Skeletal muscle satellite cell (primary cell): ENCODE measurements at regions not wholly inside any gene's neighbourhood (a gene's known extent, or its start where the extent isn't known, plus 50 kb on each side); places are given as distances from the start of the nearest gene placed in this dataset.

Source experiments
- H3K27me3 ChIP-seq: 2 replicates; pipeline ENCODE4 v1.7.0; 2013; ENCODE audit warnings: low read length; ENCODE audit not compliant: control insufficient read depth, insufficient read depth
- H3K36me3 ChIP-seq: 2 replicates; pipeline ENCODE4 v1.7.0; 2013; ENCODE audit warnings: mild to moderate bottlenecking, control low read depth, low read length; ENCODE audit not compliant: insufficient read depth
- H3K4me1 ChIP-seq: 2 replicates; pipeline ENCODE4 v1.7.0; 2013; ENCODE audit warnings: low read length; ENCODE audit not compliant: control insufficient read depth, insufficient read depth
- H3K4me2 ChIP-seq: 2 replicates; pipeline ENCODE4 v1.7.0; 2013; ENCODE audit warnings: mild to moderate bottlenecking, low read length
- H3K4me3 ChIP-seq: 2 replicates; pipeline ENCODE4 v1.7.0; 2013; ENCODE audit warnings: low read length
- H3K9ac ChIP-seq: 2 replicates; pipeline ENCODE4 v1.7.0; 2013; ENCODE audit warnings: mild to moderate bottlenecking, low read depth, low read length, moderate library complexity
- H3K9me3 ChIP-seq: replicated peaks from 2 replicates; pipeline ENCODE4 v1.7.0; 2013; ENCODE audit warnings: mild to moderate bottlenecking, control low read depth, low read length

GRCh38 chr9:744046-744712, 97.3 kb upstream of the DMRT1 start:
- Histone ChIP-seq H3K4me1 (peaks cover 26% of the 10 kb centered on the region), H3K4me2 (no peak overlapping the region), H3K4me3 (no peak overlapping the region), H3K27me3 (no peaks in the 10 kb centered on the region), H3K9ac (no peak overlapping the region), H3K9me3 (no peaks in the 10 kb centered on the region), H3K36me3 (peaks cover 68% of the 10 kb centered on the region)

- H3K36me3 ChIP-seq: peaks cover 62% of the 10 kb centered on the region
- H3K9me3 ChIP-seq: no peaks in the 10 kb centered on the region
- peaks cover 28% of the 10 kb centered on the region for H3K4me1 ChIP-seq
- no peak overlapping the region for H3K9ac ChIP-seq
- no peak overlapping the region for H3K4me2 ChIP-seq
- H3K27me3 ChIP-seq: no peaks in the 10 kb centered on the region
- no peak overlapping the region for H3K4me3 ChIP-seq
Measured at GRCh38 chr9:744790-745484, 96.6 kb upstream of the DMRT1 start.

DNA sequence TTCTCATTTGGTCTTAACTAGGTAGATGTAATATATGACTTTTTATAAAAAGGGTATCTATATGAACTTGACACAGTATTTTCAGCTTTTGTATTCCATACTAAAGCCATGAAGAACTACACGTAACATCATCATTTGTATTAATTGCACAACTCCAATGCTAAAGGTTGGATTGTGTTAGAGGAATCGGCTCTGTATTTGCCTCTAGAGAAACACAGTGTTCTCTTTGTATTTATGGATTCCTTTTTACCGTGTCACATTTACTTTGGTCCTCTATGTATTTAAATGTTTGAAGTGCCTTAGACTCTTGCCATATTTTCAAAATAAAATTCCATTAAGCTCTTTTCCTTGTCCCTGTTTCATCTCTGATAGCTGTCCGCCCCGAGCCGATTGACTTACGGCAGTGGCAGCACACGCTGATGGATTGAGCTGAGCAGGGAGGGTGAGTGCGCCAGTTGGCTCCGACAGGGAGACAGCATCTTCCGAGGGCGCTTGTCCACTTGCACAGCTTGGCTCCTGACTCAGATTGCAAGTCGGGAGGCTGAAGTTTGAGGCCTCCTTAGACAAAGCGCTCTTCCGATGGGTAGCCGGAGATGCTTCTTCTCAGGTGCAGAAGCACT, 95.6 kb upstream of the DMRT1 start:
- Histone ChIP-seq H3K9ac (no peak overlapping the region), H3K4me2 (no peak overlapping the region), H3K4me3 (no peak overlapping the region), H3K27me3 (no peaks in the 10 kb centered on the region), H3K4me1 (peaks cover 37% of the 10 kb centered on the region), H3K36me3 (peaks cover 53% of the 10 kb centered on the region), H3K9me3 (no peaks in the 10 kb centered on the region)

DNA sequence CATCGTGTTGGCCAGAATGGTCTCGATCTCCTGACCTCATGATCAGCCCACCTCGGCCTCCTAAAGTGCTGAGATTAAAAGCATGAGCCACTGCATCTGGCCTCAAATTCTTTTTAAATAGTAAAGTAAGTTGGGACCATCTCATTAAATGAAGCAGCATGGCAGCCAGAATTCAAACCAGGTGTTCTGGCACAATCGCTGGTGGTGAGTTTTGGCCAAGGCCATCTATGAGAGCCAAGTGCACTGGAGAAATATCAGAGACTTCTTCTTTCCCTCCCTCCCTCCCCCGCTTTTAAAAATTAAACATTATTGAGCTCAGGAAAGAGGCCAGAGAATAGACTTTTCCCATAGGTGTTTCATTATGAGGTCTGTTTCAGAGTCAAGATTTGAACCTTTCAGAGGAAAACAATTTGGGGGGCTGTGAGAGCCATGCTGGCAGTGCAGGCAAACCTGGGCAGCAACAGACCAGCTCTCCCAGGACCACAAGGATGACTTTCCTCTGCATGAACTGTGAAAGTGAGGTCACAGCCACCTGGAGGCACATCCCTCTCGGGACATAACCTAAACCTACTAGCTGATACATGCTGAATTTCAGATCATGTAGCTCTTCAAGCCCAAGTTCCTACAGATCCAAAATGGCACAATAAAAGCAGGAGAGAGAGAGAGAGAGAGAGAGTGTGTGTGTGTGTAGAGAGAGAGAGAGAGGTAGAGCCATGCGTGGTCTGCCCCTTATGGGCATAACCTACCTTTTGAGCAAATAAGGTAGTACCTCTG, 94.6 kb upstream of the DMRT1 start:
- no peak overlapping the region for H3K4me2 ChIP-seq
- H3K9me3 ChIP-seq: no peaks in the 10 kb centered on the region
- no peaks in the 10 kb centered on the region for H3K27me3 ChIP-seq
- H3K4me1 ChIP-seq: peaks cover 47% of the 10 kb centered on the region
- H3K9ac ChIP-seq: no peak overlapping the region
- H3K4me3 ChIP-seq: no peak overlapping the region
- H3K36me3 ChIP-seq: peaks cover 46% of the 10 kb centered on the region

DNA sequence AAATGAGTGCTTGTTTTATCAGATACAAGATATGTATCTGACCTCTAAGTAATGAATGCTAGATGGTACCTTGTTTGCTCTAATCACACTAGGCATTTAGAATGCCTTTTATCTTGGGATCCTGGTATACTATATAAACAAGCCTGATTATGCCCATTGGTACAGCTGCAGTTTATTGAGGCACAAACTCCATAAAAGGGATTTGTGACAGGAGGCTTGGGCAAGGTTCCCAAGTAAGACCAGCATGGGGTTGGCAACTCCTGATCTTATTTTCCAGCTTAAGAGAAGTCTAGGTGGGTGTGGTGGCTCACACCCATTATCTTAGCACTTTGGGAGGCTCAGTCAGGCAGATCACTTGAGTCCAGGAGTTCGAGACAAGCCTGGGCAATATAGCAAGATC, 93.9 kb upstream of the DMRT1 start:
- peaks cover 51% of the 10 kb centered on the region for H3K4me1 ChIP-seq
- H3K4me2 ChIP-seq: no peak overlapping the region
- no peak overlapping the region for H3K9ac ChIP-seq
- H3K9me3 ChIP-seq: no peaks in the 10 kb centered on the region
- H3K4me3 ChIP-seq: no peak overlapping the region
- H3K36me3 ChIP-seq: peaks cover 39% of the 10 kb centered on the region
- H3K27me3 ChIP-seq: no peaks in the 10 kb centered on the region

DNA sequence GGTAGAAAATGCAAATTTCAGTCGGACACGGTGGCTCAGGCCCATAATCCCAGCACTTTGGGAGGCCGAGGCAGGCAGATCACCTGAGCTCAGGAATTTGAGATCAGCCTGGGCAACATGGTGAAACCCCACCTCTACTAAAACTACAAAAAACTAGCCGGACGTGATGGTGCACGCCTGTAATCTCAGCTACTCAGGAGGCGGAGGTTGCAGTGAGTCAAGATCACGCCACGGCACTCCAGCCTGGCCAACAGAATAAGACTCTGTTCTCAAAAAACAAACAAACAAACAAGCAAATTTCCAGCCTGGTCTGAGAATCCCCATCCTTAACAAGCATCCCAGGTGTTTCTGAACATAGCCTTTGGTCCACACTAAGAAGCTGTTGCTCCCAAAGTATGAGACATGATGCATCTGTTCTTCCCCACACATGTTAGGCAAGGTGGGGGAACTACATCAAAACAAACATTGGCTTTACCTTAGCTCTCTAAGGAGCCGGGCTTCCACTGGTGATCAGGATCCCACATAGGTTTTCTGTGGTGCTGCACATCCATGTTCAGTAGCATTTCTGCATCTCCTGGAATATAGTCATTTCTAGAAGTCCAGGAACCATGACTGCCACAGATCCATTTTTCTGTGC, 92.5 kb upstream of the DMRT1 start:
- H3K9ac ChIP-seq: peak overlapping the region; percentile 48
- peaks cover 53% of the 10 kb centered on the region for H3K4me1 ChIP-seq
- no peaks in the 10 kb centered on the region for H3K27me3 ChIP-seq
- peaks cover 30% of the 10 kb centered on the region for H3K36me3 ChIP-seq
- H3K4me2 ChIP-seq: peak overlapping the region; percentile 5
- H3K9me3 ChIP-seq: no peaks in the 10 kb centered on the region
- H3K4me3 ChIP-seq: no peak overlapping the region

DNA sequence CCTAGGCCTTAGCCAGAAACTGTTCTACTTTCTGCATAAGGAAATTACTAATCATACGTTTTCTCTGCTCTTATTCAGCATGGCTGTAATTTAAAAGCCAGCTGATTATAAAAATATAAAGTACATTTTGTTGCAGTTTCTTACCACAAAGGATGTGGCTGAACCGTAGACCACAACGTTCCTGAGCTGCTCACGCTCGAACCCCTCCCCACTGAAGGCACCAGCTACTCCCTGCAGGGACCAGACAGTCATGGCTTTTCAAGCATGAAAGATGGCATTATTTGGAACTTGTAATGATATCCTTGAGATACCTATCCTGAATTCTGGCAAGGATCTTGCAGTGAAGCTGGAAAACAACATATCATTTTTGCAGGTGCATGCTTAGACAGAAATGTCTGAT, 91.8 kb upstream of the DMRT1 start:
- Histone ChIP-seq H3K36me3 (peaks cover 23% of the 10 kb centered on the region), H3K4me2 (peak overlapping the region; percentile 23), H3K27me3 (no peaks in the 10 kb centered on the region), H3K4me3 (no peak overlapping the region), H3K4me1 (peaks cover 49% of the 10 kb centered on the region), H3K9me3 (no peaks in the 10 kb centered on the region), H3K9ac (peak overlapping the region; percentile 48)

DNA sequence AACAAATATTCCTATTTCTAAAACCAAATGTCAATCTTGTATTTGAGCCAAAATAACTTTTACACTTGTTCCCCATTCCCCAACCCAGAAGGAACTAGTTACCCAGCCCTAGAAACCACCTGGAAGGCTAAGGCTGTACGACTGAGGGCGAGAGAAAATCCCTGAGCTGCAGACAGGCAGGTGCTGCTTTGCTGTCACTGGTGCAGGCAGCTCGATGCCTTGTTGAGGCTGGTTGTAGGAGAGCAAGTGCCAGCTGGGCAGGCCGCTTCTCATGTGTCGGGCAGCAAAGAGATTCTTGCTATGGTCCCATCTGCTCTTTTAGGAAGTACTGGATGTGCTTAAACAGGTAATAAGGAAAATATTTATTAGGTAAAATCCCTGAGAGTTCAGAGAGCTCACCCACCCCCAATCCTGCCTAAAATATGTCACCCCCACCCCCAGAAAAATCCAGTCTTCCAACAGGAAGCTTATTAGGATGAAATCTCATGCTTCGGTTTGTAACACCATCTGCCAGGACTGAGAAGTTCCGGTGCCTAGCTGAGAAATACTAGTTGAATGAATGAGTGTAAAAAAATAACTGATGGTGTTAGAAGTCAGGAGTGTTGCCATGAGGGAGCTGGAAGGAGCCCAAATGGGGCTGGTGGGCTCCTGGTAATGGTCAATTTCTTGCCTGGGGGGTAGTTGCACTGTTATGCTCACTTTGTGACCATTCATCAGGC, 91.1 kb upstream of the DMRT1 start:
- H3K4me1 ChIP-seq: peaks cover 48% of the 10 kb centered on the region
- no peaks in the 10 kb centered on the region for H3K27me3 ChIP-seq
- peak overlapping the region; percentile 76 for H3K9ac ChIP-seq
- H3K4me2 ChIP-seq: no peak overlapping the region
- H3K9me3 ChIP-seq: no peaks in the 10 kb centered on the region
- peaks cover 16% of the 10 kb centered on the region for H3K36me3 ChIP-seq
- no peak overlapping the region for H3K4me3 ChIP-seq

DNA sequence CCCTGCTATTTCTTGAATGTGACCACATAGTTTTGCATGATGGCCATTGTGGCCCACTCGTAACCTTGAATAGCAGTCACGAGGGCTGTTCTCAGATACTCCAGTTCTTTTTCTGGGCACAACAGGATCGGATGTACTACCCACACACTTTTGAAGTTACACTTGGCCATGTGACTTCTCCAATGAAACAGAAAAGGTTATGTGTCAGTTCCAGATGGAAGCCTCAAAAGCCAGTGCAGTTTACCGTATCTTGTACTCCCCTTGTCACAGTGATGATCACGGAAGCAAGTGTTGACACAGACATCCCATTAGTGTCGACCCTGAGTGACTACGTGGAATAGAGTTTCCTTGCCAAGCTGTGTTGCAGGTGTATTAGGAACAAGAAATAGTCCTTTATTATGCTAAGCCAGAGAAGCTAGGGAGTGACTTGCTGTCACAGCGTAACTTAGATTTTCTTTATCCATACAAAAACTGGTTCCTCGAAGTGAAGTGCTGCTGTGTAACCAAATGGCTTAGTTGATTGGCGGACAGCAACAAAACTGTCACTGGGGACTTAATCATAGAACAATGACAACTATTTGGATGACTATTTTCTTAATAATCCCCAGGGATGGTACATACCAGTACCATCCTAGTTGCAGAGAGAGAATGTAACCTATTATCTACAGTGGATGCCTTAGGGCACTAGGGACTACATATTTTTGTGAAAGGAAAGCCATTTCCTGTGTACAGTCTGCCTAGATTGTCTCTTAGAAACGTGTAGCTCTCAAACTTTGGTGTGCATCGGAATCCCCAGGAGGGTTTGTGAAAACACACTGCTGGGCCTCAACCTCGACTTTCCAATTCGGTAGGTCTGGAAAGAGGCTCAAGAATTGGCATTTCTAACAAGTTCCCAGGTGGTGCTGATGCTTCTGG, 90.1 kb upstream of the DMRT1 start:
- Histone ChIP-seq H3K36me3 (peaks cover 8% of the 10 kb centered on the region), H3K9ac (peak overlapping the region; percentile 76), H3K9me3 (no peaks in the 10 kb centered on the region), H3K4me3 (peak overlapping the region; percentile 39), H3K4me1 (peaks cover 53% of the 10 kb centered on the region), H3K27me3 (no peaks in the 10 kb centered on the region), H3K4me2 (peak overlapping the region; percentile 71)

- H3K4me2 ChIP-seq: peak overlapping the region; percentile 71
- peak overlapping the region; percentile 76 for H3K9ac ChIP-seq
- H3K4me1 ChIP-seq: peaks cover 53% of the 10 kb centered on the region
- peaks cover 5% of the 10 kb centered on the region for H3K36me3 ChIP-seq
- no peaks in the 10 kb centered on the region for H3K9me3 ChIP-seq
- H3K27me3 ChIP-seq: no peaks in the 10 kb centered on the region
- peak overlapping the region; percentile 39 for H3K4me3 ChIP-seq
Measured at GRCh38 chr9:752201-752600, 89.3 kb upstream of the DMRT1 start.
